DMS79 treated with DMSO at 0.1 percent for 48 hours (cell line): ENCODE measurements at regions not wholly inside any gene's neighbourhood (a gene's known extent, or its start where the extent isn't known, plus 50 kb on each side); places are given as distances from the start of the nearest gene placed in this dataset.

ENCODE experiments used
- DNase-seq: peaks from one replicate; lab custom pipeline; 2025; lab: John Stamatoyannopoulos, UW

- no peak for DNase-seq
Observed at GRCh38 chr14:65186951-65187350, 84.6 kb upstream of the MAX start.

- DNase-seq: peak; percentile 52
Observed at GRCh38 chr14:65187421-65188049, 85.2 kb upstream of the MAX start.

GRCh38 chr14:65190312-65190711 lies 88.0 kb upstream of the MAX start:
- no peak for DNase-seq

- DNase-seq: no peak
Observed at GRCh38 chr14:65191716-65192115, 89.4 kb upstream of the MAX start.

- no peak for DNase-seq
Observed at GRCh38 chr14:65192686-65193085, 90.4 kb upstream of the MAX start.

GRCh38 chr14:65193916-65194590 lies 91.7 kb upstream of the MAX start:
- no peak for DNase-seq

- DNase-seq: no peak
Observed at GRCh38 chr14:65195042-65195719, 92.9 kb upstream of the MAX start.

GRCh38 chr14:65198346-65198745 lies 96.0 kb upstream of the MAX start:
- no peak for DNase-seq

- DNase-seq: no peak
Observed at GRCh38 chr14:65200454-65200853, 98.1 kb upstream of the MAX start.

- no peak for DNase-seq
Observed at GRCh38 chr14:65203574-65203973, 101.3 kb upstream of the MAX start.

- no peak for DNase-seq
Observed at GRCh38 chr14:65204056-65204455, 101.7 kb upstream of the MAX start.

GRCh38 chr14:65206078-65206447 lies 103.7 kb upstream of the MAX start:
- DNase-seq: no peak

GRCh38 chr14:65206448-65207096 lies 104.3 kb upstream of the MAX start:
- no peak for DNase-seq

GRCh38 chr14:65208548-65208947 lies 106.2 kb upstream of the MAX start:
- no peak for DNase-seq

GRCh38 chr14:65210118-65210821 lies 108.0 kb upstream of the MAX start:
- no peak for DNase-seq

- DNase-seq: no peak
Observed at GRCh38 chr14:65210822-65211182, 108.5 kb upstream of the MAX start.

GRCh38 chr14:65211341-65211987 lies 109.1 kb upstream of the MAX start:
- no peak for DNase-seq

GRCh38 chr14:65213316-65213715 lies 111.0 kb upstream of the MAX start:
- no peak for DNase-seq

- no peak for DNase-seq
Observed at GRCh38 chr14:65214741-65215140, 112.4 kb upstream of the MAX start.

GRCh38 chr14:65219353-65219752 lies 117.0 kb upstream of the MAX start:
- no peak for DNase-seq

- no peak for DNase-seq
Observed at GRCh38 chr14:65222440-65222858, 120.1 kb upstream of the MAX start.

- DNase-seq: no peak
Observed at GRCh38 chr14:65223636-65224035, 121.3 kb upstream of the MAX start.
